ENCODE measurements at regions not wholly inside any gene's neighbourhood (a gene's known extent, or its start where the extent isn't known, plus 50 kb on each side); places are given as distances from the start of the nearest gene placed in this dataset.

- no peak overlapping the region for H3K27ac Mint-ChIP-seq
- 82% methylated on average over 5 of the region's 5 CpGs for WGBS (ENCODE audit: insufficient coverage)
- no peaks in the 10 kb centered on the region for H3K36me3 Mint-ChIP-seq
- Histone ChIP-seq H3K36me3 (ENCODE audit: control insufficient read depth, insufficient read depth, low read length) (no peaks in the 10 kb centered on the region), H3K27me3 (ENCODE audit: control insufficient read depth, insufficient read depth, low read length) (no peaks in the 10 kb centered on the region), H3K4me3 (ENCODE audit: low read length) (no peak overlapping the region), H3K9me3 (ENCODE audit: control insufficient read depth, insufficient read depth, low read length) (peaks cover 2% of the 10 kb centered on the region), H3K27ac (ENCODE audit: low read length) (no peak overlapping the region), H3K4me1 (ENCODE audit: control insufficient read depth, insufficient read depth, low read length) (no peaks in the 10 kb centered on the region)
- no peaks in the 10 kb centered on the region for H3K4me1 Mint-ChIP-seq
- no peak for TF ChIP-seq CTCF (IDR thresholded peaks at IDR 0.05)
- peaks cover 15 to 18% of the 10 kb centered on the region in 2 donors for H3K9me3 Mint-ChIP-seq
- H3K4me3 Mint-ChIP-seq = no peak overlapping the region
- intact Hi-C loops (cut with micrococcal nuclease) = no loop called here
- no peaks in the 10 kb centered on the region for H3K27me3 Mint-ChIP-seq (ENCODE audit: low read depth in 2 of 2)
- ATAC-seq (no peak), DNase-seq (no peak)
Observed at GRCh38 chr3:104133630-104134029, 1233.1 kb upstream of the ALCAM start.

GRCh38 chr3:104137116-104137515 is 1229.6 kb upstream of the ALCAM start:
- no peak overlapping the region for H3K4me3 Mint-ChIP-seq
- Histone ChIP-seq H3K27ac (ENCODE audit: low read length) (no peak overlapping the region), H3K36me3 (ENCODE audit: control insufficient read depth, insufficient read depth, low read length) (no peaks in the 10 kb centered on the region), H3K9me3 (ENCODE audit: control insufficient read depth, insufficient read depth, low read length) (peaks cover 2% of the 10 kb centered on the region), H3K27me3 (ENCODE audit: control insufficient read depth, insufficient read depth, low read length) (no peaks in the 10 kb centered on the region), H3K4me1 (ENCODE audit: control insufficient read depth, insufficient read depth, low read length) (no peaks in the 10 kb centered on the region), H3K4me3 (ENCODE audit: low read length) (no peak overlapping the region)
- peaks cover 12 to 15% of the 10 kb centered on the region in 2 donors for H3K9me3 Mint-ChIP-seq
- no peaks in the 10 kb centered on the region for H3K4me1 Mint-ChIP-seq
- ATAC-seq (no peak), DNase-seq (no peak)
- no peak overlapping the region for H3K27ac Mint-ChIP-seq
- no peak for TF ChIP-seq CTCF (IDR thresholded peaks at IDR 0.05)
- H3K27me3 Mint-ChIP-seq (ENCODE audit: low read depth in 2 of 2) = no peaks in the 10 kb centered on the region
- no peaks in the 10 kb centered on the region for H3K36me3 Mint-ChIP-seq
- intact Hi-C loops (cut with micrococcal nuclease) = no loop called here
- WGBS (ENCODE audit: insufficient coverage) = 86% methylated on average over 4 of the region's 4 CpGs

- no peaks in the 10 kb centered on the region for H3K36me3 Mint-ChIP-seq
- H3K27ac Mint-ChIP-seq = no peak overlapping the region
- no peaks in the 10 kb centered on the region for H3K9me3 ChIP-seq (ENCODE audit: control insufficient read depth, insufficient read depth, low read length)
Observed at GRCh38 chr3:104145164-104145563, 1221.5 kb upstream of the ALCAM start.

More at GRCh38 chr3:104145164-104145563, 1221.5 kb upstream of the ALCAM start:
- Histone ChIP-seq H3K4me3 (ENCODE audit: low read length) (no peak overlapping the region), H3K36me3 (ENCODE audit: control insufficient read depth, insufficient read depth, low read length) (no peaks in the 10 kb centered on the region), H3K27me3 (ENCODE audit: control insufficient read depth, insufficient read depth, low read length) (no peaks in the 10 kb centered on the region), H3K4me1 (ENCODE audit: control insufficient read depth, insufficient read depth, low read length) (no peaks in the 10 kb centered on the region), H3K27ac (ENCODE audit: low read length) (no peak overlapping the region)
- ATAC-seq (no peak), DNase-seq (no peak)
- Mint-ChIP-seq H3K4me1 (no peaks in the 10 kb centered on the region), H3K9me3 (peaks cover 8 to 13% of the 10 kb centered on the region in 2 donors), H3K27me3 (ENCODE audit: low read depth in 2 of 2) (no peaks in the 10 kb centered on the region), H3K4me3 (no peak overlapping the region)
- intact Hi-C loops (cut with micrococcal nuclease) = no loop called here
- no peak for TF ChIP-seq CTCF (IDR thresholded peaks at IDR 0.05)
